Hepatocyte (in vitro differentiated cells): ENCODE measurements at regions not wholly inside any gene's neighbourhood (a gene's known extent, or its start where the extent isn't known, plus 50 kb on each side); places are given as distances from the start of the nearest gene placed in this dataset.

Experiments used
- DNase-seq: peaks from one replicate; pipeline ENCODE4 v3.0.0-alpha.2; 2016; ENCODE audit warnings: low spot score
- H2AFZ ChIP-seq: fragments of 200-600 bp; sonication (generic); 2 replicates; pipeline ENCODE4 v1.6.0; 2016; ENCODE audit warnings: antibody characterized with exemption, mild to moderate bottlenecking
- H3K27ac ChIP-seq: fragments of 200-600 bp; sonication (generic); 2 replicates; pipeline ENCODE4 v1.5.1; 2016; ENCODE audit warnings: mild to moderate bottlenecking
- H3K27me3 ChIP-seq: fragments of 200-600 bp; sonication (generic); 2 replicates; pipeline ENCODE4 v1.6.1; 2016
- H3K36me3 ChIP-seq: fragments of 200-600 bp; sonication (generic); replicated peaks from 2 replicates; pipeline ENCODE4 v1.5.1; 2016; ENCODE audit warnings: low read depth; ENCODE audit not compliant: insufficient read depth
- H3K4me1 ChIP-seq: fragments of 200-600 bp; sonication (generic); 2 replicates; pipeline ENCODE4 v1.5.1; 2016; ENCODE audit warnings: mild to moderate bottlenecking, moderate library complexity; ENCODE audit not compliant: insufficient read depth
- H3K4me2 ChIP-seq: fragments of 200-600 bp; sonication (generic); 2 replicates; pipeline ENCODE4 v1.6.0; 2016
- H3K4me3 ChIP-seq: fragments of 200-600 bp; sonication (generic); 2 replicates; pipeline ENCODE4 v1.5.1; 2016; ENCODE audit warnings: mild to moderate bottlenecking
- H3K79me2 ChIP-seq: fragments of 200-600 bp; sonication (generic); 2 replicates; pipeline ENCODE4 v1.6.0; 2017; ENCODE audit warnings: mild to moderate bottlenecking
- H3K9me2 ChIP-seq: fragments of 200-600 bp; sonication (generic); replicated peaks from 2 replicates; pipeline ENCODE4 v1.6.0; 2017; ENCODE audit warnings: mild to moderate bottlenecking; ENCODE audit not compliant: insufficient read depth
- H3K9me3 ChIP-seq: fragments of 200-600 bp; sonication (generic); 2 replicates; pipeline ENCODE4 v1.5.1; 2016; ENCODE audit warnings: low read depth, mild to moderate bottlenecking
- H4K20me1 ChIP-seq: fragments of 200-600 bp; sonication (generic); 2 replicates; pipeline ENCODE4 v1.6.0; 2016; ENCODE audit warnings: mild to moderate bottlenecking; ENCODE audit not compliant: insufficient read depth, poor library complexity, severe bottlenecking
- EZH2 ChIP-seq: fragments of 200-600 bp; sonication (generic); IDR thresholded peaks from 2 replicates; pipeline ENCODE4 v1.6.1; 2016; ENCODE audit warnings: antibody characterized with exemption, mild to moderate bottlenecking, borderline replicate concordance
- EZH2phosphoT487 ChIP-seq: fragments of 200-600 bp; sonication (generic); IDR thresholded peaks from one replicate; pipeline ENCODE4 v1.6.1; 2018; ENCODE audit warnings: antibody characterized with exemption, mild to moderate bottlenecking, low read depth, moderate library complexity; ENCODE audit not compliant: unreplicated experiment, severe bottlenecking
- WGBS: methylation state at CpG from one replicate; pipeline ENCODE4 v1.1.6; 2016; ENCODE audit warnings: low lambda C conversion rate; ENCODE audit errors: missing lambda C conversion rate; 5-methylcytosine and 5-hydroxymethylcytosine counted together
- TF ChIP-seq, protein P1 (sequence below): fragments of 200-600 bp; sonication (generic); IDR thresholded peaks from 2 replicates; pipeline ENCODE4 v1.5.1; 2016; ENCODE audit warnings: antibody characterized with exemption, mild to moderate bottlenecking; ENCODE audit not compliant: poor library complexity

- Histone ChIP-seq H3K4me2 (no peak overlapping the region), H4K20me1 (no peaks in the 10 kb centered on the region), H3K27me3 (peaks cover 3% of the 10 kb centered on the region), H3K9me2 (no peaks in the 10 kb centered on the region), H3K27ac (no peak overlapping the region), H2AFZ (no peak overlapping the region), H3K36me3 (no peaks in the 10 kb centered on the region), H3K79me2 (no peaks in the 10 kb centered on the region), H3K4me1 (no peaks in the 10 kb centered on the region), H3K4me3 (no peak overlapping the region), H3K9me3 (no peaks in the 10 kb centered on the region)
- DNase-seq: no peak
- 85% methylated on average over 14 of the region's 14 CpGs for WGBS
- TF ChIP-seq EZH2phosphoT487 (no peak), EZH2 (no peak)
- TF ChIP-seq, protein P1, sequence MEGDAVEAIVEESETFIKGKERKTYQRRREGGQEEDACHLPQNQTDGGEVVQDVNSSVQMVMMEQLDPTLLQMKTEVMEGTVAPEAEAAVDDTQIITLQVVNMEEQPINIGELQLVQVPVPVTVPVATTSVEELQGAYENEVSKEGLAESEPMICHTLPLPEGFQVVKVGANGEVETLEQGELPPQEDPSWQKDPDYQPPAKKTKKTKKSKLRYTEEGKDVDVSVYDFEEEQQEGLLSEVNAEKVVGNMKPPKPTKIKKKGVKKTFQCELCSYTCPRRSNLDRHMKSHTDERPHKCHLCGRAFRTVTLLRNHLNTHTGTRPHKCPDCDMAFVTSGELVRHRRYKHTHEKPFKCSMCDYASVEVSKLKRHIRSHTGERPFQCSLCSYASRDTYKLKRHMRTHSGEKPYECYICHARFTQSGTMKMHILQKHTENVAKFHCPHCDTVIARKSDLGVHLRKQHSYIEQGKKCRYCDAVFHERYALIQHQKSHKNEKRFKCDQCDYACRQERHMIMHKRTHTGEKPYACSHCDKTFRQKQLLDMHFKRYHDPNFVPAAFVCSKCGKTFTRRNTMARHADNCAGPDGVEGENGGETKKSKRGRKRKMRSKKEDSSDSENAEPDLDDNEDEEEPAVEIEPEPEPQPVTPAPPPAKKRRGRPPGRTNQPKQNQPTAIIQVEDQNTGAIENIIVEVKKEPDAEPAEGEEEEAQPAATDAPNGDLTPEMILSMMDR: no peak
Observed at GRCh38 chr22:49457946-49458707, 369.5 kb downstream of the BRD1 start.

DNA sequence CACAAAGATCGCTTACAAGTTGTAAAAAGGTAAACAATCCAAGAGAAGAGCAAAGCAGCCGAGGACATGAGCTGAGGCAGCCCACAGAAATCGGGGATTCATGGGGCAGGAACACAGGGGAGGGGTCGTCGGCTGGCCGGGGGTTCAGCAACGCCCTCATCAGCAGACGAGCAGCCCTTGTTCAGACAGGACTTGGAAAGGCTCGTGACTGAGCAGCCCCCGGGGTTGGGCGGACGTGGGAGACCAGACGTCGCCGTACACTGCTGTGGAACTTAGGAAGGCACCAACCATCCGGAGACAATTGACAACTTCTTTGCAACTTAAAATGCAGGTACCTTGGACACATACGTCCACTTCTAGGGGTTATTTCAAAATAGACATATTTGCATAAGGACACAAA is 370.5 kb downstream of the BRD1 start:
- no peaks in the 10 kb centered on the region for H3K9me3 ChIP-seq
- 69% methylated on average over 17 of the region's 17 CpGs for WGBS
- TF ChIP-seq EZH2 (no peak), EZH2phosphoT487 (no peak)
- TF ChIP-seq, protein P1: no peak

GRCh38 chr22:49455595-49455994 is 372.1 kb downstream of the BRD1 start:
- H2AFZ ChIP-seq: no peak overlapping the region
- peaks cover 16% of the 10 kb centered on the region for H3K27me3 ChIP-seq
- no peak for TF ChIP-seq EZH2
- TF ChIP-seq EZH2phosphoT487: no peak
- WGBS: 78% methylated on average over 10 of the region's 11 CpGs
- no peaks in the 10 kb centered on the region for H3K9me3 ChIP-seq
- no peak overlapping the region for H3K4me2 ChIP-seq
- H4K20me1 ChIP-seq: no peaks in the 10 kb centered on the region
- no peaks in the 10 kb centered on the region for H3K79me2 ChIP-seq
- no peaks in the 10 kb centered on the region for H3K4me1 ChIP-seq
- H3K36me3 ChIP-seq: no peaks in the 10 kb centered on the region
- DNase-seq: no peak
- no peaks in the 10 kb centered on the region for H3K9me2 ChIP-seq
- no peak overlapping the region for H3K27ac ChIP-seq
- H3K4me3 ChIP-seq: no peak overlapping the region

More for the DNA sequence above, 370.5 kb downstream of the BRD1 start:
- no peaks in the 10 kb centered on the region for H3K4me1 ChIP-seq
- H3K9me2 ChIP-seq: no peaks in the 10 kb centered on the region
- H3K4me3 ChIP-seq: no peak overlapping the region
- H3K27me3 ChIP-seq: peaks cover 3% of the 10 kb centered on the region
- H3K79me2 ChIP-seq: no peaks in the 10 kb centered on the region
- H3K4me2 ChIP-seq: no peak overlapping the region
- H3K27ac ChIP-seq: no peak overlapping the region
- no peak for DNase-seq
- no peak overlapping the region for H2AFZ ChIP-seq
- H4K20me1 ChIP-seq: no peaks in the 10 kb centered on the region
- H3K36me3 ChIP-seq: no peaks in the 10 kb centered on the region

GRCh38 chr22:49454726-49455125 is 372.9 kb downstream of the BRD1 start:
- no peak overlapping the region for H3K4me3 ChIP-seq
- no peaks in the 10 kb centered on the region for H3K4me1 ChIP-seq
- no peak for DNase-seq
- no peaks in the 10 kb centered on the region for H4K20me1 ChIP-seq
- no peak overlapping the region for H3K27ac ChIP-seq
- H3K79me2 ChIP-seq: no peaks in the 10 kb centered on the region
- H3K9me3 ChIP-seq: no peaks in the 10 kb centered on the region
- WGBS: 83% methylated on average over 7 of the region's 7 CpGs
- no peak overlapping the region for H3K4me2 ChIP-seq
- peaks cover 21% of the 10 kb centered on the region for H3K27me3 ChIP-seq
- H2AFZ ChIP-seq: no peak overlapping the region
- no peaks in the 10 kb centered on the region for H3K36me3 ChIP-seq
- no peak for TF ChIP-seq EZH2phosphoT487
- TF ChIP-seq, protein P1: no peak
- no peak for TF ChIP-seq EZH2
- H3K9me2 ChIP-seq: no peaks in the 10 kb centered on the region
